Suppressor macrophage treated with lipopolysaccharide for 1 hour (primary cell): ENCODE measurements at regions not wholly inside any gene's neighbourhood (a gene's known extent, or its start where the extent isn't known, plus 50 kb on each side); places are given as distances from the start of the nearest gene placed in this dataset.
A peak's percentile ranks its signal among the peaks of the same experiment; 100 is the strongest.

Experiments used
- DNase-seq, 3 donors: peaks; one replicate each; pipeline ENCODE4 v3.0.0-alpha.2; 2020 to 2022

DNA sequence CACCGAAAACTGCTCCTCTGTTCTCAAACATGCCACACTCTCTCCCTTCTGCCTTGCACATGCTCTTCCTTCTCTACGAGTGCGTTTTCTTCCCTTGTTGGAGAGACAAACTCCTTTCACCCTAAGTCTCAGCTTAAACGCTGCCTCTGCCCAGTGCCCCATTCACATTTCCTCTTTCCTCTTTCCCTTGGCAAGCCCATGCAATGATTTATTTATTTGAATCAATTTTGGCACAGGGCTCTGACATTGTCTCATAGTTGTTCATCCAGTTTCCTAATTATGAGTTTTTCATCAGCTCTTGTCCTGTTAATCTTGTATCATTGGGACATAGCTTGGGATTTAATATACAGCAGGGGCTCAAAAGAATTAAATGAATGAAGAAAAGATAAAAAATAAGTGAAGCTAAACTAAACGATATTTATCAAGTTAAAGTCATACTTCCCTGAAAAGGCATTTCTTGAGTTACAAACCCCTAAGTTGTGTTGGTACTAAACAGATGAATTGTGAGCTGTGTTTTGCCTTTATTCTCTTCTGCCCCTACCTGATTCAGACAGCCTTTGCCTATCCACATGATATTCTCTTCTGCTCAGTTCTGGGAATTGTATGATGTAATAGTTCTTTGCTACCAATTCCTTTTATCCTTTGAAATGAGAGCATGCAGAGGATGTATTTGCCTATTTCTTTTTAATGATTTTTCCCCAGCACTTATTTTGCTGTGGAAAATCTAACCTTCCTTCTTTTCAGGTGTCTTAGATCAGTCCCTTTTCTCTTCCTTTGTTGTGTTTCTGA lies 704.4 kb downstream of the UTRN start:
- no peak for DNase-seq

GRCh38 chr6:144990784-144991183 lies 705.6 kb downstream of the UTRN start:
- DNase-seq = no peak

DNA sequence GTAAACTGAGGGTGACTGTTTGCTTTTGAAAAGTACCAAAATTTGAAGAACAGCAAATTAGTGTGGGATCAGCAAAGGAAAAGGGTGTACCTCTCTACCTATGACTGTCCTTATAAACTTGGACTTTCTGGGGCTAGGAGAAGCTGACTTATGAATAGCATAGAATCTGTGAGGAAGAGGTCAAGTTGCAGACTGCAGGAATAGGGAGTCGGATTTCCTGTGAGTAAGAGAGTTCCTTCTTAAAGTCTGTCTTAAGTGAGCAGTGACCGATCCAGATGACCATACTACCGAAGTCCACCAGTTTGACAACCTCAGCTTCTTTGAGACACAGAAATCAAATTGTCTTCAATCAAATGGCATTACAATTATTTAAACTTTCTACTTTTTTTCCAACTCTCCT lies 708.7 kb downstream of the UTRN start:
- no peak for DNase-seq

GRCh38 chr6:144997996-144998395 lies 712.9 kb downstream of the UTRN start:
- DNase-seq = no peak

DNA sequence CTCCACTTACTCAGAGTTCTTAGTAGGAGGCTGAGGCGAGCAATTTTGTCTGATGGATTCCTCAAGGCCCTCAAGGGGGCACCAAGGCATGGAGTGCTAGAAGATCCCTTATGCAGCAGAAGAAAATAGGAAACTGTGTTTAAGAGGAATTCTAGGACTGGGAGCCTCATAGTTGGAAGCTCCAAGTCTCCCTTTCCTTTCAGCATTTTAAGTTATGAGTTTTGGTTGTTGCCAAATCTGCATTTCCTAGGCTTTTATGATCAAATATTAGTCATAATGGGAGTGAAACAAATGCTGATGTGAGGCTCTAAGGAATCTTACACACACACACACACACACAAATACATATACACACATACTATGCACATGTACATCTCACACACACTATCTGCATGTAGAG lies 714.0 kb downstream of the UTRN start:
- no peak for DNase-seq

DNA sequence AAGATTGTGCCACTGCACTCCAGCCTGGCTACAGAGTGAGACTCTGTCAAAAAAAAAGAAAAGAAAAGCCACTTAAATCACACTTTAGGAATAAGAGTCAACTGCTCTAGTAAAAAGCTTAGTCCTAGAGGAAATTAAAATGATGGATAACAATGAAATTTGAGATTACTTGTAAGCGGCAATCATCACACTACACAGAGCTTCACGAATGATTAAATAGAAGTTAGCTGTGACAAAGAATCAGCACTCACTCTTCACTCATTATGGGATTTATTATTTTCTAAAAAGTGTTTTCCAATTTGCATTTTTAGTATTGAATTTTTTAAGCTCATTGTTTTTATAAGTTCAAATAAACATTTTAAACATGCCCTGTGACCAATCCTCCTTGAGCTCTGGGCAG lies 718.0 kb downstream of the UTRN start:
- DNase-seq = no peak

DNA sequence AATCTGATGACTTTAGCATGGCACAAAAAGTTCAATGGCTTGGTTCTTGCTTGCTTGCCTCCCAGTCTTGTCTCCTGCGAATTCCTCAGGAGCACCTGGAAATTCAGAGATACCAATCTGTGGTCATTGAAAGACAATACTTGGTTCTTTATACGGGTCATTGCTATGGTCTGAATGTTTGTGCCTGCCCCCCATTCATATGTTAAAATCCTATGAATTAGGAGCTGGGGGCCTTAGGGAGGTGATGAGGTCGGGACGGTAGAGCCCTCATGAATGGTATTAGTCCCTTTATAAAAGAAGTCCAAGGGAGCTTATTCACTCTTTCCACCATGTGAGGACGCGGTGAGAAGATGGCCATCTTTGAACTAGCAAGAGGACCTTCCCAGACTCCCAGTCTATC lies 721.8 kb downstream of the UTRN start:
- DNase-seq = no peak

GRCh38 chr6:145008715-145009114 lies 723.6 kb downstream of the UTRN start:
- no peak for DNase-seq

DNA sequence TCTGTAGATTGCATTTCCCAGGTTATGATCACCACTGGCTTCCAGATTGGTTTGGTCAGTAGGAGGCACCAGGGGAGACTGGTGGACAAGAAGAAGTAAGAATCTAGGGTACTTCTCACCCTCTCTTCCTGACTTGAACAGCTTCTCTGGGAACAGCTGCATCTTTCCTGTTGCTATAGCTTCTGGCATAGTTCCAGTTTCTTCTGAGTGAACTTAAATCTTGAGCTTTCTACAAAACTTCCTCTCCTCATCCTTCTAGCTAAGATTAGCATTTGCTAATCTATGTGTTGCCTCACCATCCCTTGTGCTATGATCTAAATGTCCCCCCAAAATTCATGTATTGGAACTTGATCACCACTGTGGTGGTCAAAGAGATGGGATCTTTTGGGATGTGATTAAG lies 724.6 kb downstream of the UTRN start:
- DNase-seq = no peak

DNA sequence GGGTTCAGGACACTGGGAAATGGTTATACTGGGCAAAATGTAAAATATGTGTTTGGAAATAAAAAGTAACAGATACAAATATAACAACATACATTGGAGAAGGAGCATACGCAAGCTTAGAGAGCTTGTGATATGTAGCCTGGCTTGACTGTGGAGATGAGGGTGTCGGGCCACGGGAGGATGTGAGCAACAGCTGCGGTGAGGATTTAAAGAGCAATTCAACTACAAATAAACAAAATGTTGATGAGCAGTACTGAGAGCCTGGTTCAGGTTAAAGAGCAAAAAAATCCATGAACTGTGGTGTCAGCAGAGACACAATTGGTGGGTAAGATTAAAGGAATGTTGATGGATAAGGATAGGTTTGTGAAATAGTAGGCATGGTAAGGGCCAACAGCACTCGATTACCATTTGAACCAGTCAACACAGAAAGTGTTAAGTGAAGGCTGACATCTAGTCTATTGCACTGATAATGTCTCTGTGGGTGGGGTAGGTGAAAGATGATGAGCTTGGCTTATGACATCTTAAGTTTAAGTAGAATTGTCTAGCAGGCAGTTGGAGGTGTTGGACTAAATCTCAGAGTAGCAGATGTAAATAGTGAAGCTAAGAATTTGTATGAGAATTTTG lies 723.2 kb downstream of the EPM2A start:
- DNase-seq = no peak

DNA sequence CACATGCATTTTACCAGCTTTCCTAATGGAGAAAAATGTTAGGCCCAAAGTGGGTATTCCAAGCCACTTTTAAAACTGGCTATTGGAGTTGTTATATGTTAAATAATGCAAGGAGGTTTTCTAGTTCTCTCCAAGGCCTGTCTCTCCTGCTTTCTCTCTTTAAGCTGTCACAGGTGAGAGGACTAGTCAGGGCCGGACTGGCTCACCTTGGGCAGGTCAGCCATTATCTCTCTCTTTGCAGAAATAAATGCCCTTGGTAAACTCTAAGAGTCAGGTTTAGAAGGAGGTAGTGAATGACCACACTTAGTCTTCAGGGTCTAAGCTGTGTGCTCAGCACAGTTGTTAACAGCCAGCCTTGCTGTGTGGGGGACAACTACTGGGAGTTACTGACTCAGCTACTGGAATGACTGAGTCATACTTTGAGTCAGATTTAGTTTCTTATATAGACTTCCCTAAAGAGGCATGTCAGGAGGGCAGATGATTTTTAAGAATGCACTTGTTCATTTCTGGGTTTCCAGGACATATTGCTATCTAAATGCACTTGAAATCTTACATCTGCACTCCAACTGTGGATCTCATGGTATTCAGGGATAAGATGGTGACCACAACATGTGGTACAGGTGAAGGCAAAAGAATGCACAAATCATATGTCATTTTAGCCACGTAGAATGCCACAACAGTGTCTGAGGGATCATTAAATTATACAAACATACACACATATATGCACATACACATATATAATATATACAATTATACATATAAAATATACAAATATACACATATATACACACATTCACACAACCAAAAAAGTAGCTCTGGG lies 719.4 kb downstream of the EPM2A start:
- peak; percentile 84 to 95 (median 93) for DNase-seq

- DNase-seq = no peak
These were observed 718.3 kb downstream of the EPM2A start for GRCh38 chr6:145017051-145017450.

DNA sequence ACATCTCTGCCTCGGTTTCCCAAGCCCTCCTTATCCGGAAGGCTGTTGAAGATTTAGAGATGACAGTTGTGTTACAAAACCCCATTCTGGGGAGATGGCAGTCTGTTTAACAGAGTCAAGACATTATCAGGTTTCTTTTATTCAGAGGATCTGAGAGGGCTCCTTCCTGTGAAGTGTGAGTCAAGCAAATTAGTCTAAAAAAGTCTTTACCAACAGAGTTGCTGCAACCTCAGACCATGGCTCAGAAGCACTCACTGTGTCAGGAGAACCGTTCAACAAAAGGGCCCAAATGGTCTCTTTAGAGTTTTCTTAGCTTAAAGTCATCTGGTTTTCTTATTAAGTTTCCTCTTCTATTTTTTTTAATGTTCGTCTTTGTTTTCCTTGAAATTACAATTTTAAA lies 717.8 kb downstream of the EPM2A start:
- DNase-seq = peak; percentile 18 to 48 (median 41)

DNA sequence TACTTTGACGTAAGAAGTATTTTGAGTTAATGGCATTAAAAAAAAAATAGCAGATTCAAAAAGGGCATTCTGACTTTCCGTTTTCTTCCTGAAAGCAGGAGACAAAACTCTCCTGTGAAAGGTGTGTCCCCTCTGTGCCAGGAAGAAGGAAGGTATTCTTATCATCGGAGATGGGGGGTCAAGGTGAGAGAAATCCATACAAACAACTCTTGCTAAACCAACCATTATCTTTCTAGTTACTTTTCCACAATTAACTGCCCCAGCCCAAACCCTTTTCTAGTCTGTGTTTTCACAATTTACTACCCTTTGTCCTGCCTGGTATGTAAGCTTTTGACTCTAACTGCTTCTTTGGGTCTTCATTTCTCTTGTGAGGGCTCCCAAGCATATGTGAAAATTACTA lies 717.3 kb downstream of the EPM2A start:
- no peak for DNase-seq

DNA sequence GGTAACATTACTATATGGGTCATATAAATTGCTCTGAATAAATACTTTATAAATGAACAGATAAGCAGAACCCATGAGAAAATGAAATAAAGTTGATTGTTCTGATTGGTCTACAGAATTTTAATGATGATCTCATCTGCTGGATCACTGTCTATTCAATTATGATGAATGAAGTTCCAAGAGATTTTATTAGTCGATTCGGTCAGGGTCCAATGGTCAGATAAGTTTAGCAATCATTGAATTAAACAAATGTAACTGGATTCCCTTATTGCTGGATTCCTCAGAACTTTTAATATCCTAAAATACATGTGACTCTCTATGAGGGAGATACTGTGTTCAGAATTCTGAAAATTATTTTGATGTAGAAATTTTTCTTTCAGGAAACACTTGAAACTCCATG lies 715.2 kb downstream of the EPM2A start:
- DNase-seq = no peak

GRCh38 chr6:145020543-145020942 lies 714.8 kb downstream of the EPM2A start:
- no peak for DNase-seq

GRCh38 chr6:145022199-145022796 lies 713.0 kb downstream of the EPM2A start:
- no peak for DNase-seq

GRCh38 chr6:145023116-145023726 lies 712.1 kb downstream of the EPM2A start:
- no peak for DNase-seq

GRCh38 chr6:145025488-145025887 lies 709.8 kb downstream of the EPM2A start:
- DNase-seq = no peak

GRCh38 chr6:145026267-145026679 lies 709.0 kb downstream of the EPM2A start:
- DNase-seq = no peak

GRCh38 chr6:145028144-145028818 lies 707.0 kb downstream of the EPM2A start:
- DNase-seq = peak; percentile 55 to 63 (median 59)

- peak in 2 of 3 donors; percentile 39 to 48 for DNase-seq
These were observed 704.3 kb downstream of the EPM2A start for GRCh38 chr6:145031001-145031400.
